ENCODE measurements at regions not wholly inside any gene's neighbourhood (a gene's known extent, or its start where the extent isn't known, plus 50 kb on each side); places are given as distances from the start of the nearest gene placed in this dataset.
"Not testable (repeated sequence)": the region's sequence is repeated elsewhere in the genome, so short reads cannot be mapped to it uniquely, and the experiment has no call there.

- no peak for TF ChIP-seq RFX5 (IDR thresholded peaks at IDR 0.05; ENCODE audit: low read depth, low read length)
These were observed 69.4 kb downstream of the SLC30A10 start (continued) for GRCh38 chr1:219858980-219859379.

- POLR2A ChIA-PET, result no interaction called here
- no peak overlapping the region for H3K27ac ChIP-seq (ENCODE audit: control insufficient read depth, insufficient read depth)
- intact Hi-C loops (cut with micrococcal nuclease; ENCODE audit: unreplicated experiment) (no loop called here), in situ Hi-C loops (cut with MboI) (no loop called here)
- SMC1A ChIA-PET (ENCODE audit: uncharacterized antibody, unreplicated experiment), result no interaction called here
- WGBS (ENCODE audit: insufficient coverage, insufficient replicate concordance, low lambda C conversion rate, missing lambda C conversion rate), result 9% methylated on average over 4 of the region's 4 CpGs
- BruUV-seq (replicated peaks), result no TSS peak
- RAD21 ChIA-PET (ENCODE audit: unreplicated experiment), result no interaction called here
- FAIRE-seq (no peak), DNase-seq (ENCODE audit: low read depth, low spot score) (no peak), ATAC-seq (no peak)
- H3K79me2 ChIP-seq (ENCODE audit: control insufficient read depth, insufficient read depth, low read length), result no peaks in the 10 kb centered on the region
- TF ChIP-seq RBBP5 (conservative IDR thresholded peaks at IDR 0.05), result no peak
- no peak for TF ChIP-seq SUPT20H (IDR thresholded peaks at IDR 0.05; ENCODE audit: borderline replicate concordance, control insufficient read depth, low read depth, low read length)
- TF ChIP-seq ZNF274 (IDR thresholded peaks at IDR 0.05; ENCODE audit: insufficient read depth, insufficient read length), result no peak
- TF ChIP-seq IKZF2 (IDR thresholded peaks at IDR 0.05), result no peak
- no peak for TF ChIP-seq NR2F1 (conservative IDR thresholded peaks at IDR 0.05)
- TF ChIP-seq RUNX3 (IDR thresholded peaks at IDR 0.05; ENCODE audit: low read length), result no peak
- TF ChIP-seq CREB1 (IDR thresholded peaks at IDR 0.05; ENCODE audit: low read depth), result no peak
- no peak for TF ChIP-seq ZNF217 (IDR thresholded peaks at IDR 0.05)
- no peak for TF ChIP-seq RB1 (IDR thresholded peaks at IDR 0.05; ENCODE audit: borderline replicate concordance)
- no peak for TF ChIP-seq YY1 (IDR thresholded peaks at IDR 0.05; ENCODE audit: low read depth, low read length)
- no peak for TF ChIP-seq BACH1 (IDR thresholded peaks at IDR 0.05; ENCODE audit: borderline replicate concordance)
- no peak for TF ChIP-seq TCF3 (IDR thresholded peaks at IDR 0.05; ENCODE audit: borderline replicate concordance, insufficient read depth, low read depth, low read length)
- no peak for TF ChIP-seq HDGF (IDR thresholded peaks at IDR 0.05)
- H3K9me3 ChIP-seq (replicated peaks; ENCODE audit: control insufficient read depth, insufficient read depth, low read length), result no peaks in the 10 kb centered on the region
- no peak overlapping the region for H3K9ac ChIP-seq (ENCODE audit: control insufficient read depth, insufficient read depth, low read length)
- H3K27me3 ChIP-seq (replicated peaks in 1 of 2; ENCODE audit: control insufficient read depth in 2 of 2, insufficient read depth in 2 of 2, low read length in 1 of 2), result no peaks in the 10 kb centered on the region
- no peak overlapping the region for H2AFZ ChIP-seq (ENCODE audit: control insufficient read depth, low read depth, low read length)
- H3K4me3 ChIP-seq, result no peak overlapping the region
- no peaks in the 10 kb centered on the region for H3K36me3 ChIP-seq (ENCODE audit: control insufficient read depth in 2 of 2, insufficient read depth in 2 of 2, low read length in 1 of 2)
- H3K4me2 ChIP-seq (ENCODE audit: control insufficient read depth, insufficient read depth), result no peak overlapping the region
- CTCF ChIA-PET, result no interaction called here
- no peaks in the 10 kb centered on the region for H4K20me1 ChIP-seq (ENCODE audit: control insufficient read depth, insufficient read depth)
- no peaks in the 10 kb centered on the region for H3K4me1 ChIP-seq (ENCODE audit: control insufficient read depth, insufficient read depth, low read length)
These were observed 81.0 kb downstream of the SLC30A10 start for GRCh38 chr1:219847215-219847855.

- H4K20me1 ChIP-seq (ENCODE audit: control insufficient read depth, insufficient read depth); H3K4me3 ChIP-seq; H3K36me3 ChIP-seq (ENCODE audit: control insufficient read depth in 2 of 2, insufficient read depth in 2 of 2, low read length in 1 of 2); BruUV-seq (replicated peaks); H3K27me3 ChIP-seq (replicated peaks in 1 of 2; ENCODE audit: control insufficient read depth in 2 of 2, insufficient read depth in 2 of 2, low read length in 1 of 2); in situ Hi-C loops (cut with MboI); DNase-seq (ENCODE audit: low read depth, low spot score); H3K27ac ChIP-seq (ENCODE audit: control insufficient read depth, insufficient read depth); H3K79me2 ChIP-seq (ENCODE audit: control insufficient read depth, insufficient read depth, low read length); H3K9ac ChIP-seq (ENCODE audit: control insufficient read depth, insufficient read depth, low read length); H3K9me3 ChIP-seq (replicated peaks; ENCODE audit: control insufficient read depth, insufficient read depth, low read length); H3K4me1 ChIP-seq (ENCODE audit: control insufficient read depth, insufficient read depth, low read length); CTCF ChIA-PET; H2AFZ ChIP-seq (ENCODE audit: control insufficient read depth, low read depth, low read length); RAD21 ChIA-PET (ENCODE audit: unreplicated experiment); FAIRE-seq; ATAC-seq; POLR2A ChIA-PET; SMC1A ChIA-PET (ENCODE audit: uncharacterized antibody, unreplicated experiment); H3K4me2 ChIP-seq (ENCODE audit: control insufficient read depth, insufficient read depth): not testable (repeated sequence)
- intact Hi-C loops (cut with micrococcal nuclease; ENCODE audit: unreplicated experiment), result loop anchor here (10.0 kb wide), 1 partner anchor 335 kb away; no protein-coding TSS in a partner anchor
- 68% methylated on average over 14 of the region's 15 CpGs for WGBS (ENCODE audit: insufficient coverage, insufficient replicate concordance, low lambda C conversion rate, missing lambda C conversion rate)
These were observed 88.8 kb downstream of the SLC30A10 start for GRCh38 chr1:219839595-219839994.

Data from GM12878 (cell line).